ENCODE measurements at regions not wholly inside any gene's neighbourhood (a gene's known extent, or its start where the extent isn't known, plus 50 kb on each side); places are given as distances from the start of the nearest gene placed in this dataset.

DNA sequence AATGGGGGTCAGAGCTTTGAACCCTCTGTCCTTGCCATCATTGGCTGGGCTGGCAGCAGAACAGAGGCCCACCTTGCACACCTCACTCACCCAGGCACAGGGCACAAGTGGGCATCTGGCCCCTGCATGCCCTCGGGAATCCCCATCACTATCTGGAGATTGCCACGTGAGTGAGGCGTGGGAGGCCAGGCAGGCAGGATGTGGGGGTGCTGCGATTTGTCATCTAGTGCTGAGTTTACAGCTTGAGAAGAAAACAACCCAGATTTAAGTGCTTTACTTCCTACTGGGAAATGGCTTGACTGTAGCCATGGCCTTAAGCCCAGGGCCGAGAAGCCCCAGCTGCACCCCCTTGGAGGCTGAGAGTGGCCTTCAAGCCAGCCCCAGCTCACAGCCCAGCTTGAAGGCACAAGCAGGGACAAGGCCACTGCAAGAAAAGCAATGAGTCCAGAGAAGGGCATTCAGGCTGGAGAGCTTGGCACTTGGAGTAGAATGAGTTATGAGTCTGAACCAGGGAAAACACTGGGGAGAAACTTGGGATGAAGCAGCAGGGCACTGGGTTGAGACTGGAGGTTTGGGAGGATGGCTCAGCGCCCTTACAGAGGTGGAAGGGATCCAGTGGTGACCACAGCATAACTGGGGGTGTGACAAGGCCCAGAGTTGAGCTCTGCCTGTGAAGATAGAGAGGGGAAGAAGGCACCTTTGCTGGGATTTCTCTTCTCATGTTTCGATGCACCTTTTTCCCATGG, 123.0 kb downstream of the CXCL12 start:
- peak; percentile 15 to 70 (median 42) for ATAC-seq
- no peak overlapping the region for H3K4me3 ChIP-seq
- peak in 1 of 2 donors; percentile 38 for DNase-seq
- peak overlapping the region in 4 of 10 donors; percentile 37 to 58 (median 41) for H3K27ac ChIP-seq
- peaks cover 4 to 41% (median 26%) of the 10 kb centered on the region in 9 donors for H3K4me1 ChIP-seq
- 40 to 43% methylated on average over 7 of the region's 7 CpGs for WGBS, 2 donors
- H3K36me3 ChIP-seq: no peaks in the 10 kb centered on the region
- no peaks in the 10 kb centered on the region for H3K27me3 ChIP-seq
- peaks cover 0 to 5% (median 0%) of the 10 kb centered on the region in 11 donors for H3K9me3 ChIP-seq
- TF ChIP-seq, protein P1, sequence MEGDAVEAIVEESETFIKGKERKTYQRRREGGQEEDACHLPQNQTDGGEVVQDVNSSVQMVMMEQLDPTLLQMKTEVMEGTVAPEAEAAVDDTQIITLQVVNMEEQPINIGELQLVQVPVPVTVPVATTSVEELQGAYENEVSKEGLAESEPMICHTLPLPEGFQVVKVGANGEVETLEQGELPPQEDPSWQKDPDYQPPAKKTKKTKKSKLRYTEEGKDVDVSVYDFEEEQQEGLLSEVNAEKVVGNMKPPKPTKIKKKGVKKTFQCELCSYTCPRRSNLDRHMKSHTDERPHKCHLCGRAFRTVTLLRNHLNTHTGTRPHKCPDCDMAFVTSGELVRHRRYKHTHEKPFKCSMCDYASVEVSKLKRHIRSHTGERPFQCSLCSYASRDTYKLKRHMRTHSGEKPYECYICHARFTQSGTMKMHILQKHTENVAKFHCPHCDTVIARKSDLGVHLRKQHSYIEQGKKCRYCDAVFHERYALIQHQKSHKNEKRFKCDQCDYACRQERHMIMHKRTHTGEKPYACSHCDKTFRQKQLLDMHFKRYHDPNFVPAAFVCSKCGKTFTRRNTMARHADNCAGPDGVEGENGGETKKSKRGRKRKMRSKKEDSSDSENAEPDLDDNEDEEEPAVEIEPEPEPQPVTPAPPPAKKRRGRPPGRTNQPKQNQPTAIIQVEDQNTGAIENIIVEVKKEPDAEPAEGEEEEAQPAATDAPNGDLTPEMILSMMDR (IDR thresholded peaks at IDR 0.05): no peak
- intact Hi-C loops (cut with DNase I): no loop called here

DNA sequence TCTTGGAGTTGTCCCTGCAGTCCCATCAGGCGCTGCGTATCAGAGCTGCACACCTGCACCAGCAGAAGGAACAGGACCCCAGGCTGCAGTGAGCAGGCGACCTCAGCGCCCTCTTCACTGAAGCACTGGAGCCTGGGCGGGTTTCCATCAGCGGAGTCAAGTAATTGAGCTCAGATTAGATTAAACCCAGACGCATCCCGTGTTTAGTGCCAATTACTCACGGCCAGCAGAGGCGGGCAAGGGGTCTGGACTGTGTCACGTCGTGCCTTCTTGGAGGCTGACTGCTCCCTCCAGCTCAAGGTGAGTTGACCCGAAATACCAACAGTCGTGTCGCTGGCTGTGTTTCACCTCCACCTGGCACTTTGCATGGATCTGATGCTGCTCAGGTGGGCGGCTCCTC, 123.6 kb downstream of the CXCL12 start:
- Histone ChIP-seq H3K4me3 (no peak overlapping the region), H3K36me3 (no peaks in the 10 kb centered on the region), H3K27me3 (no peaks in the 10 kb centered on the region), H3K27ac (peak overlapping the region in 3 of 10 donors; percentile 37 to 58 (median 39)), H3K4me1 (peaks cover 4 to 41% (median 26%) of the 10 kb centered on the region in 9 donors), H3K9me3 (no peaks in the 10 kb centered on the region)
- intact Hi-C loops (cut with DNase I): no loop called here
- DNase-seq (peak; percentile 70), ATAC-seq (peak; percentile 19 to 95 (median 80))
- 48 to 55% methylated on average over 16 of the region's 16 CpGs for WGBS, 2 donors
- TF ChIP-seq, protein P1 (IDR thresholded peaks at IDR 0.05): no peak

DNA sequence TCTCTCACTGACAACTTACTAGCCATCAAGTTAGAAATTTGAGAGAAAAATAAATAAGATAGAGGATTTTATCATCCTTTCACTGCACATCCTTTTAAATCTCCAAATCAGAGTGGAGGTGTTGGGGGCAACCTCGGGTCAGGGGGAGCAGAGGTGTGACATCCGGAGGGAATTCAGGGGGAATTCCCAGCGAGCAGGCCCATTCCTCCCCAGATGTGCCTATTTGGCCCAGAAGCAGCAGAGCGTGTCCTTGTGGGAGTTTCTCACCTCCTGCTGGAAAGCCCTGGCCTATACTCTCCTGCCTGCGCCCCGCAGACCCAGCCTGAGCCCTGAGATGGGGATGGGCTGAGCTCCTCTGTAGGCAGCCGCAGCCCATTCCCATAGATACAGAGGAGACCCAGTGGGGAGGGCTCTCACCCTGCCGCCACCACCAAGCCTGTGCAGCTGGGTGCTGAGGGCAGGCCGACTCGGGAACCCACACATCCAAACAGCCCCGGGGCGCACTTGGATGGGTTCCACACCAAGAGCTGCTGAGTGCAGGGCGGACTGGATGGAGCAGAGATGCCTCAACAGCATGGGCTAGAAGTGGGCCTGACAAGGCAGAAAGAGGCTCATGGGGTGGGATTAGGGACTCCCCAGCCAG, 124.5 kb downstream of the CXCL12 start:
- TF ChIP-seq, protein P1 (IDR thresholded peaks at IDR 0.05): no peak
- H3K27ac ChIP-seq: no peak overlapping the region
- H3K9me3 ChIP-seq: no peaks in the 10 kb centered on the region
- intact Hi-C loops (cut with DNase I): no loop called here
- no peak for DNase-seq
- no peaks in the 10 kb centered on the region for H3K36me3 ChIP-seq
- peaks cover 4 to 41% (median 26%) of the 10 kb centered on the region in 9 donors for H3K4me1 ChIP-seq
- ATAC-seq: peak in 2 of 8 donors; percentile 5 to 35
- WGBS, 2 donors: 85 to 89% methylated on average over 13 of the region's 13 CpGs
- H3K4me3 ChIP-seq: no peak overlapping the region
- H3K27me3 ChIP-seq: no peaks in the 10 kb centered on the region

DNA sequence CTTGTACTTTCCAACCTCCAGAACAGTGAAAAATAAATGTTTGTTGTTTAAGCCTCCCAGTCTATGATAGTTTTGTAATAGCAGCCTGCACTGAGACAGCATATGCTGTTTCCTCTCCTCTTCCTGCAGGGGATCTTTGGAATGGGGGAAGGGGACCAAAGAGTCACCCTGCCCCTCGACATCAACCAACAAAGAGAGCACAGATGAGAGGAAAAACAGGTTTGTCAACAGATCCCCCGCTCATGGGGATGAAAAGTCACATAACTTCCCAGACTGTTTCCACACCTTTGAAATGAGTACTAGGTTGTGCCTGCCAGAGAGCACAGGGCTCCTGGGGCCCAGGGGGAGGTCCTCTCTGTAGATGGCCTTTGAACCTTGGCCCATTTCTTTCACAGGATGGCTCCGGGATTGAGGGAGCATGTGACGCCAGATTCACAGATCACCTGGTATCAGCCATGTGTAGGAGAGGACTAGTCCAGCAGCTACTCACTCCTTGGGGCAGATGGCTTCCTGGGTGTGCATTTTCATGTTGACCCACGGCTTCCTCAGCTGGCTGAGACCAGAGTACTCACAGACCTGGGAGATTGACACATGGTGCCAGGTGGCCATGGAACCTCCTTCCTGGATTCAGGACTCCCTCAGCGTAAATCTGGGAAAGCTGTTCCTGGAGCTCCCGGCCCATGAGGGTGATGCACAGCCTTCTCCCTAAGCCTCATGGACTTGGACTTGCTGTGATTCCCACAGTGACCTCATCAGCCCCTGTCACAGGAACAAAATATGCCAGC, 125.6 kb downstream of the CXCL12 start:
- Histone ChIP-seq H3K27ac (no peak overlapping the region), H3K9me3 (no peaks in the 10 kb centered on the region), H3K4me3 (no peak overlapping the region), H3K27me3 (no peaks in the 10 kb centered on the region), H3K36me3 (no peaks in the 10 kb centered on the region), H3K4me1 (peaks cover 4 to 38% (median 27%) of the 10 kb centered on the region in 9 donors)
- 91 to 93% methylated on average over 7 of the region's 7 CpGs for WGBS, 2 donors
- DNase-seq: no peak
- no peak for ATAC-seq
- intact Hi-C loops (cut with DNase I): no loop called here
- TF ChIP-seq, protein P1 (IDR thresholded peaks at IDR 0.05): no peak

Data from heart right ventricle (tissue), 16 donors.